Muscle layer of duodenum (tissue), 2 donors: ENCODE measurements at regions not wholly inside any gene's neighbourhood (a gene's known extent, or its start where the extent isn't known, plus 50 kb on each side); places are given as distances from the start of the nearest gene placed in this dataset.
A peak's percentile ranks its signal among the peaks of the same experiment; 100 is the strongest.

ENCODE experiments used
- H3K27ac ChIP-seq: one replicate; pipeline ENCODE4 v1.7.0; 2013; ENCODE audit warnings: mild to moderate bottlenecking, low read length
- H3K27me3 ChIP-seq: one replicate; pipeline ENCODE4 v1.7.0; 2013; ENCODE audit warnings: low read depth, mild to moderate bottlenecking, control low read depth, low read length
- H3K36me3 ChIP-seq, 2 donors: one replicate each; pipeline ENCODE4 v1.7.0; 2013; ENCODE audit warnings: low read length in 2 of 2, control low read depth in 1 of 2, mild to moderate bottlenecking in 1 of 2; ENCODE audit not compliant: insufficient read depth in 2 of 2, control insufficient read depth in 1 of 2
- H3K4me1 ChIP-seq, 2 donors: one replicate each; pipeline ENCODE4 v1.7.0; 2013; ENCODE audit warnings: low read length in 2 of 2, mild to moderate bottlenecking in 2 of 2, control low read depth in 1 of 2, moderate library complexity in 1 of 2; ENCODE audit not compliant: insufficient read depth in 2 of 2, control insufficient read depth in 1 of 2
- H3K4me3 ChIP-seq, 2 donors: one replicate each; pipeline ENCODE4 v1.7.0; 2013; ENCODE audit warnings: low read length in 2 of 2, low read depth in 1 of 2, mild to moderate bottlenecking in 1 of 2
- H3K9me3 ChIP-seq, 2 donors: one replicate each; pipeline ENCODE4 v1.7.0; 2013; ENCODE audit warnings: low read length in 2 of 2, control low read depth in 1 of 2, mild to moderate bottlenecking in 1 of 2; ENCODE audit not compliant: control insufficient read depth in 1 of 2
- donor health status: healthy.

- H3K4me3 ChIP-seq = no peak overlapping the region
- H3K9me3 ChIP-seq = no peaks in the 10 kb centered on the region
- no peaks in the 10 kb centered on the region for H3K27me3 ChIP-seq
- peak overlapping the region; percentile 88 for H3K27ac ChIP-seq
- H3K36me3 ChIP-seq = no peaks in the 10 kb centered on the region
- peaks cover 15 to 24% of the 10 kb centered on the region in 2 donors for H3K4me1 ChIP-seq
These were observed 65.6 kb downstream of the ZFP36L2 start for GRCh38 chr2:43160778-43161177.

- Histone ChIP-seq H3K27me3 (no peaks in the 10 kb centered on the region), H3K4me3 (no peak overlapping the region), H3K9me3 (no peaks in the 10 kb centered on the region), H3K27ac (peak overlapping the region; percentile 88), H3K36me3 (no peaks in the 10 kb centered on the region), H3K4me1 (peaks cover 15 to 24% of the 10 kb centered on the region in 2 donors)
These were observed 66.6 kb downstream of the ZFP36L2 start for GRCh38 chr2:43159797-43160196.

GRCh38 chr2:43158259-43158880 is 68.0 kb downstream of the ZFP36L2 start:
- Histone ChIP-seq H3K4me3 (peak overlapping the region in 1 of 2 donors; percentile 3), H3K27me3 (no peaks in the 10 kb centered on the region), H3K4me1 (peaks cover 15 to 24% of the 10 kb centered on the region in 2 donors), H3K27ac (peak overlapping the region; percentile 88), H3K36me3 (no peaks in the 10 kb centered on the region), H3K9me3 (no peaks in the 10 kb centered on the region)

- no peaks in the 10 kb centered on the region for H3K9me3 ChIP-seq
- H3K27ac ChIP-seq = peak overlapping the region; percentile 88
- H3K27me3 ChIP-seq = no peaks in the 10 kb centered on the region
- no peak overlapping the region for H3K4me3 ChIP-seq
- H3K4me1 ChIP-seq = peaks cover 15 to 24% of the 10 kb centered on the region in 2 donors
- no peaks in the 10 kb centered on the region for H3K36me3 ChIP-seq
These were observed 68.7 kb downstream of the ZFP36L2 start for GRCh38 chr2:43157506-43158246.

- peaks cover 15 to 24% of the 10 kb centered on the region in 2 donors for H3K4me1 ChIP-seq
- H3K27me3 ChIP-seq = no peaks in the 10 kb centered on the region
These were observed 70.5 kb downstream of the ZFP36L2 start for GRCh38 chr2:43155851-43156411.

GRCh38 chr2:43154685-43155084 is 71.7 kb downstream of the ZFP36L2 start:
- H3K9me3 ChIP-seq = no peaks in the 10 kb centered on the region
- H3K4me3 ChIP-seq = no peak overlapping the region
- peaks cover 15 to 24% of the 10 kb centered on the region in 2 donors for H3K4me1 ChIP-seq
- H3K36me3 ChIP-seq = no peaks in the 10 kb centered on the region
- H3K27ac ChIP-seq = no peak overlapping the region
- H3K27me3 ChIP-seq = no peaks in the 10 kb centered on the region

More at GRCh38 chr2:43155851-43156411, 70.5 kb downstream of the ZFP36L2 start:
- Histone ChIP-seq H3K9me3 (no peaks in the 10 kb centered on the region), H3K4me3 (no peak overlapping the region), H3K27ac (no peak overlapping the region), H3K36me3 (no peaks in the 10 kb centered on the region)

GRCh38 chr2:43152741-43153647 is 73.4 kb downstream of the ZFP36L2 start:
- Histone ChIP-seq H3K27me3 (no peaks in the 10 kb centered on the region), H3K4me3 (no peak overlapping the region), H3K36me3 (no peaks in the 10 kb centered on the region), H3K9me3 (no peaks in the 10 kb centered on the region), H3K4me1 (peaks cover 6 to 7% of the 10 kb centered on the region in 2 donors), H3K27ac (no peak overlapping the region)

- H3K4me3 ChIP-seq = no peak overlapping the region
- no peaks in the 10 kb centered on the region for H3K4me1 ChIP-seq
- H3K36me3 ChIP-seq = no peaks in the 10 kb centered on the region
- H3K27me3 ChIP-seq = no peaks in the 10 kb centered on the region
- H3K9me3 ChIP-seq = no peaks in the 10 kb centered on the region
- H3K27ac ChIP-seq = no peak overlapping the region
These were observed 74.2 kb downstream of the ZFP36L2 start for GRCh38 chr2:43152186-43152585.

- no peak overlapping the region for H3K27ac ChIP-seq
- no peaks in the 10 kb centered on the region for H3K9me3 ChIP-seq
- H3K36me3 ChIP-seq = no peaks in the 10 kb centered on the region
- H3K4me1 ChIP-seq = no peaks in the 10 kb centered on the region
- H3K4me3 ChIP-seq = no peak overlapping the region
- H3K27me3 ChIP-seq = no peaks in the 10 kb centered on the region
These were observed 76.8 kb downstream of the ZFP36L2 start for GRCh38 chr2:43149482-43150107.

GRCh38 chr2:43146083-43146482 is 80.3 kb downstream of the ZFP36L2 start:
- Histone ChIP-seq H3K27me3 (no peaks in the 10 kb centered on the region), H3K9me3 (no peaks in the 10 kb centered on the region), H3K27ac (no peak overlapping the region), H3K4me3 (no peak overlapping the region), H3K36me3 (no peaks in the 10 kb centered on the region), H3K4me1 (no peaks in the 10 kb centered on the region)
